Rectal smooth muscle tissue (tissue), 1 donor: ENCODE measurements at regions not wholly inside any gene's neighbourhood (a gene's known extent, or its start where the extent isn't known, plus 50 kb on each side); places are given as distances from the start of the nearest gene placed in this dataset.
"Not testable (repeated sequence)": the region's sequence is repeated elsewhere in the genome, so short reads cannot be mapped to it uniquely, and the experiment has no call there.

Source experiments
- H3K27ac ChIP-seq: one replicate; pipeline ENCODE4 v1.7.0; 2013; ENCODE audit warnings: low read depth, low read length, inconsistent platforms
- H3K27me3 ChIP-seq: one replicate; pipeline ENCODE4 v1.7.0; 2013; ENCODE audit warnings: low read length; ENCODE audit not compliant: control insufficient read depth, insufficient read depth
- H3K36me3 ChIP-seq: one replicate; pipeline ENCODE4 v1.7.0; 2013; ENCODE audit warnings: low read length; ENCODE audit not compliant: control insufficient read depth, insufficient read depth
- H3K4me1 ChIP-seq: one replicate; pipeline ENCODE4 v1.7.0; 2013; ENCODE audit warnings: low read length; ENCODE audit not compliant: control insufficient read depth, insufficient read depth
- H3K4me3 ChIP-seq: one replicate; pipeline ENCODE4 v1.7.0; 2013; ENCODE audit warnings: low read length
- H3K9ac ChIP-seq: one replicate; pipeline ENCODE4 v1.7.0; 2013; ENCODE audit warnings: low read length

- no peak overlapping the region for H3K4me3 ChIP-seq
- H3K9ac ChIP-seq, result no peak overlapping the region
Measured at GRCh38 chr15:95742836-95743235, 587.7 kb upstream of the NR2F2 start.

GRCh38 chr15:95757171-95757570 is 573.3 kb upstream of the NR2F2 start:
- Histone ChIP-seq H3K36me3 (no peaks in the 10 kb centered on the region), H3K27me3 (no peaks in the 10 kb centered on the region), H3K27ac (no peak overlapping the region)

More at GRCh38 chr15:95742836-95743235, 587.7 kb upstream of the NR2F2 start:
- Histone ChIP-seq H3K27me3 (no peaks in the 10 kb centered on the region), H3K4me1 (no peaks in the 10 kb centered on the region), H3K36me3 (no peaks in the 10 kb centered on the region), H3K27ac (no peak overlapping the region)

GRCh38 chr15:95758451-95758850 is 572.0 kb upstream of the NR2F2 start:
- Histone ChIP-seq H3K4me1 (no peaks in the 10 kb centered on the region), H3K27me3 (no peaks in the 10 kb centered on the region), H3K4me3 (no peak overlapping the region), H3K36me3 (no peaks in the 10 kb centered on the region), H3K9ac (no peak overlapping the region), H3K27ac (no peak overlapping the region)

More at GRCh38 chr15:95757171-95757570, 573.3 kb upstream of the NR2F2 start:
- H3K4me1 ChIP-seq, result no peaks in the 10 kb centered on the region
- no peak overlapping the region for H3K4me3 ChIP-seq
- H3K9ac ChIP-seq, result no peak overlapping the region

GRCh38 chr15:95758851-95759250 is 571.6 kb upstream of the NR2F2 start:
- Histone ChIP-seq H3K27me3 (no peaks in the 10 kb centered on the region), H3K4me1 (no peaks in the 10 kb centered on the region), H3K36me3 (no peaks in the 10 kb centered on the region), H3K27ac (no peak overlapping the region), H3K9ac (no peak overlapping the region), H3K4me3 (no peak overlapping the region)

GRCh38 chr15:95760508-95760907 is 570.0 kb upstream of the NR2F2 start:
- no peaks in the 10 kb centered on the region for H3K36me3 ChIP-seq
- no peaks in the 10 kb centered on the region for H3K27me3 ChIP-seq
- no peak overlapping the region for H3K4me3 ChIP-seq
- no peaks in the 10 kb centered on the region for H3K4me1 ChIP-seq
- H3K9ac ChIP-seq, result no peak overlapping the region
- no peak overlapping the region for H3K27ac ChIP-seq

GRCh38 chr15:95761501-95762165 is 568.9 kb upstream of the NR2F2 start:
- H3K27me3 ChIP-seq, result no peaks in the 10 kb centered on the region
- no peak overlapping the region for H3K27ac ChIP-seq
- no peak overlapping the region for H3K9ac ChIP-seq
- no peaks in the 10 kb centered on the region for H3K36me3 ChIP-seq
- no peaks in the 10 kb centered on the region for H3K4me1 ChIP-seq
- H3K4me3 ChIP-seq, result no peak overlapping the region

- H3K9ac ChIP-seq, result no peak overlapping the region
- no peaks in the 10 kb centered on the region for H3K4me1 ChIP-seq
- no peaks in the 10 kb centered on the region for H3K36me3 ChIP-seq
- no peak overlapping the region for H3K4me3 ChIP-seq
- no peak overlapping the region for H3K27ac ChIP-seq
- H3K27me3 ChIP-seq, result no peaks in the 10 kb centered on the region
Measured at GRCh38 chr15:95763426-95763825, 567.1 kb upstream of the NR2F2 start.

- H3K27ac ChIP-seq, result no peak overlapping the region
- H3K27me3 ChIP-seq, result no peaks in the 10 kb centered on the region
- H3K4me1 ChIP-seq, result no peaks in the 10 kb centered on the region
- no peak overlapping the region for H3K4me3 ChIP-seq
- H3K9ac ChIP-seq, result no peak overlapping the region
- no peaks in the 10 kb centered on the region for H3K36me3 ChIP-seq
Measured at GRCh38 chr15:95765161-95765560, 565.3 kb upstream of the NR2F2 start.

- H3K27ac ChIP-seq, result no peak overlapping the region
- H3K36me3 ChIP-seq, result no peaks in the 10 kb centered on the region
- H3K4me3 ChIP-seq, result no peak overlapping the region
- H3K9ac ChIP-seq, result no peak overlapping the region
- no peaks in the 10 kb centered on the region for H3K27me3 ChIP-seq
- no peaks in the 10 kb centered on the region for H3K4me1 ChIP-seq
Measured at GRCh38 chr15:95770196-95770595, 560.3 kb upstream of the NR2F2 start.

GRCh38 chr15:95772982-95773381 is 557.5 kb upstream of the NR2F2 start:
- Histone ChIP-seq H3K4me3 (no peak overlapping the region), H3K9ac (no peak overlapping the region), H3K36me3 (no peaks in the 10 kb centered on the region), H3K27ac (no peak overlapping the region), H3K27me3 (no peaks in the 10 kb centered on the region), H3K4me1 (no peaks in the 10 kb centered on the region)

- H3K27me3 ChIP-seq, result no peaks in the 10 kb centered on the region
- no peak overlapping the region for H3K27ac ChIP-seq
- H3K9ac ChIP-seq, result no peak overlapping the region
- H3K36me3 ChIP-seq, result no peaks in the 10 kb centered on the region
- H3K4me1 ChIP-seq, result no peaks in the 10 kb centered on the region
- H3K4me3 ChIP-seq, result no peak overlapping the region
Measured at GRCh38 chr15:95784508-95784907, 546.0 kb upstream of the NR2F2 start.

- H3K27me3 ChIP-seq, H3K4me1 ChIP-seq, H3K4me3 ChIP-seq, H3K27ac ChIP-seq, H3K9ac ChIP-seq, H3K36me3 ChIP-seq: not testable (repeated sequence)
Measured at GRCh38 chr15:95785276-95785675, 545.2 kb upstream of the NR2F2 start.

- Histone ChIP-seq H3K36me3 (no peaks in the 10 kb centered on the region), H3K4me1 (no peaks in the 10 kb centered on the region), H3K9ac (no peak overlapping the region), H3K4me3 (no peak overlapping the region), H3K27ac (no peak overlapping the region), H3K27me3 (no peaks in the 10 kb centered on the region)
Measured at GRCh38 chr15:95793231-95793630, 537.3 kb upstream of the NR2F2 start.
